ENCODE measurements at regions not wholly inside any gene's neighbourhood (a gene's known extent, or its start where the extent isn't known, plus 50 kb on each side); places are given as distances from the start of the nearest gene placed in this dataset.
"Not testable (repeated sequence)": the region's sequence is repeated elsewhere in the genome, so short reads cannot be mapped to it uniquely, and the experiment has no call there.

GRCh38 chr22:10777733-10778132, 4750.3 kb upstream of the OR11H1 start:
- H3K27me3 Mint-ChIP-seq; intact Hi-C loops (cut with micrococcal nuclease); DNase-seq; H3K27me3 ChIP-seq (ENCODE audit: insufficient read depth, low read length); H3K4me1 ChIP-seq (ENCODE audit: insufficient read depth, low read length); H3K4me3 Mint-ChIP-seq; H3K27ac Mint-ChIP-seq; H3K36me3 ChIP-seq (ENCODE audit: insufficient read depth, low read length); H3K36me3 Mint-ChIP-seq; CTCF ChIA-PET (ENCODE audit: partially characterized antibody); POLR2A ChIA-PET (ENCODE audit: partially characterized antibody); H3K9me3 ChIP-seq (ENCODE audit: control insufficient read depth in 1 of 2, low read length in 2 of 2); H3K4me1 Mint-ChIP-seq; H3K27ac ChIP-seq (ENCODE audit: low read depth, low read length); H3K4me3 ChIP-seq (ENCODE audit: low read length in 2 of 2): not testable (repeated sequence)
- H3K9me3 Mint-ChIP-seq = peaks cover 13 to 84% (median 58%) of the 10 kb centered on the region in 8 donors

GRCh38 chr22:10778296-10778814, 4749.6 kb upstream of the OR11H1 start:
- no peaks in the 10 kb centered on the region for H3K4me1 Mint-ChIP-seq
- no peak overlapping the region for H3K4me3 Mint-ChIP-seq
- Histone ChIP-seq H3K9me3 (ENCODE audit: control insufficient read depth in 1 of 2, low read length in 2 of 2) (peaks cover 0 to 6% of the 10 kb centered on the region in 2 donors), H3K36me3 (ENCODE audit: insufficient read depth, low read length) (no peaks in the 10 kb centered on the region), H3K4me3 (ENCODE audit: low read length in 2 of 2) (no peak overlapping the region), H3K27ac (ENCODE audit: low read depth, low read length) (no peak overlapping the region), H3K4me1 (ENCODE audit: insufficient read depth, low read length) (no peaks in the 10 kb centered on the region), H3K27me3 (ENCODE audit: insufficient read depth, low read length) (no peaks in the 10 kb centered on the region)
- ChIA-PET CTCF (ENCODE audit: partially characterized antibody) (no interaction called here), POLR2A (ENCODE audit: partially characterized antibody) (no interaction called here)
- no peak overlapping the region for H3K27ac Mint-ChIP-seq
- intact Hi-C loops (cut with micrococcal nuclease) = no loop called here
- H3K36me3 Mint-ChIP-seq = peaks cover 4 to 5% of the 10 kb centered on the region in 2 donors
- peaks cover 11 to 85% (median 59%) of the 10 kb centered on the region in 8 donors for H3K9me3 Mint-ChIP-seq
- H3K27me3 Mint-ChIP-seq = no peaks in the 10 kb centered on the region
- DNase-seq = no peak

GRCh38 chr22:10779200-10779599, 4748.8 kb upstream of the OR11H1 start:
- H3K27ac Mint-ChIP-seq; H3K36me3 Mint-ChIP-seq; H3K27me3 Mint-ChIP-seq; H3K4me1 Mint-ChIP-seq; intact Hi-C loops (cut with micrococcal nuclease); H3K9me3 ChIP-seq (ENCODE audit: control insufficient read depth in 1 of 2, low read length in 2 of 2); H3K36me3 ChIP-seq (ENCODE audit: insufficient read depth, low read length); H3K27me3 ChIP-seq (ENCODE audit: insufficient read depth, low read length); H3K4me3 ChIP-seq (ENCODE audit: low read length in 2 of 2); H3K27ac ChIP-seq (ENCODE audit: low read depth, low read length); CTCF ChIA-PET (ENCODE audit: partially characterized antibody); POLR2A ChIA-PET (ENCODE audit: partially characterized antibody); H3K4me1 ChIP-seq (ENCODE audit: insufficient read depth, low read length); DNase-seq; H3K4me3 Mint-ChIP-seq: not testable (repeated sequence)
- H3K9me3 Mint-ChIP-seq = peaks cover 11 to 87% (median 62%) of the 10 kb centered on the region in 8 donors

DNA sequence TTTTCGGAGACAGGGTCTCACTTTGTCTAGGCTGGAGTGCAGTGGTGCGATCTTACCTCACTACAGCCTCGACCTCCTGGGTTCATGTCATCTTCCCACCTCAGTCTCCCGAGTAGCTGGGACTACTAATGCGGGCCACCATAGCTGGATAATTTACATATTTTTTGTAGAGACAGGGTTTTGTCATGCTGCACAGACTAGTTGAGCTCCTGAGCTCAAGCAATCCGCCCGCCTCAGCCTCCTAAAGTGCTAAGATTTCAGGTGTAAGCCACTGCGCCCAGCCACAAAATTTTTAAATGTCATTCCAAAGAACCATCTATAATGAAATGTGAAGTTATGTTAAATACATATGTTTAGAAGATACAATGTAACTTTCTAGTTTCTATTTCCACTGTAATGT, 4747.7 kb upstream of the OR11H1 start:
- Mint-ChIP-seq H3K36me3 (peaks cover 4 to 5% of the 10 kb centered on the region in 2 donors), H3K4me3 (no peak overlapping the region), H3K27me3 (no peaks in the 10 kb centered on the region), H3K27ac (no peak overlapping the region), H3K4me1 (no peaks in the 10 kb centered on the region), H3K9me3 (peaks cover 11 to 80% (median 58%) of the 10 kb centered on the region in 8 donors)
- POLR2A ChIA-PET (ENCODE audit: partially characterized antibody) = no interaction called here
- DNase-seq = no peak
- intact Hi-C loops (cut with micrococcal nuclease) = no loop called here
- Histone ChIP-seq H3K4me3 (ENCODE audit: low read length in 2 of 2) (no peak overlapping the region), H3K27me3 (ENCODE audit: insufficient read depth, low read length) (no peaks in the 10 kb centered on the region), H3K27ac (ENCODE audit: low read depth, low read length) (no peak overlapping the region), H3K9me3 (ENCODE audit: control insufficient read depth in 1 of 2, low read length in 2 of 2) (peaks cover 0 to 6% of the 10 kb centered on the region in 2 donors), H3K36me3 (ENCODE audit: insufficient read depth, low read length) (no peaks in the 10 kb centered on the region), H3K4me1 (ENCODE audit: insufficient read depth, low read length) (no peaks in the 10 kb centered on the region)
- CTCF ChIA-PET (ENCODE audit: partially characterized antibody) = no interaction called here

- H3K27ac Mint-ChIP-seq = no peak overlapping the region
- peaks cover 9 to 68% (median 48%) of the 10 kb centered on the region in 8 donors for H3K9me3 Mint-ChIP-seq
- Histone ChIP-seq H3K27ac (ENCODE audit: low read depth, low read length) (no peak overlapping the region), H3K36me3 (ENCODE audit: insufficient read depth, low read length) (no peaks in the 10 kb centered on the region), H3K4me1 (ENCODE audit: insufficient read depth, low read length) (no peaks in the 10 kb centered on the region), H3K9me3 (ENCODE audit: control insufficient read depth in 1 of 2, low read length in 2 of 2) (peaks cover 0 to 6% of the 10 kb centered on the region in 2 donors), H3K4me3 (ENCODE audit: low read length in 2 of 2) (no peak overlapping the region), H3K27me3 (ENCODE audit: insufficient read depth, low read length) (no peaks in the 10 kb centered on the region)
- peaks cover 3 to 4% of the 10 kb centered on the region in 2 donors for H3K36me3 Mint-ChIP-seq
- ChIA-PET CTCF (ENCODE audit: partially characterized antibody) (no interaction called here), POLR2A (ENCODE audit: partially characterized antibody) (no interaction called here)
- no peak for DNase-seq
- intact Hi-C loops (cut with micrococcal nuclease) = no loop called here
- no peaks in the 10 kb centered on the region for H3K27me3 Mint-ChIP-seq
- H3K4me3 Mint-ChIP-seq = no peak overlapping the region
- H3K4me1 Mint-ChIP-seq = no peaks in the 10 kb centered on the region
Measured at GRCh38 chr22:10781571-10782403, 4746.2 kb upstream of the OR11H1 start.
